ENCODE measurements at regions not wholly inside any gene's neighbourhood (a gene's known extent, or its start where the extent isn't known, plus 50 kb on each side); places are given as distances from the start of the nearest gene placed in this dataset.

DNA sequence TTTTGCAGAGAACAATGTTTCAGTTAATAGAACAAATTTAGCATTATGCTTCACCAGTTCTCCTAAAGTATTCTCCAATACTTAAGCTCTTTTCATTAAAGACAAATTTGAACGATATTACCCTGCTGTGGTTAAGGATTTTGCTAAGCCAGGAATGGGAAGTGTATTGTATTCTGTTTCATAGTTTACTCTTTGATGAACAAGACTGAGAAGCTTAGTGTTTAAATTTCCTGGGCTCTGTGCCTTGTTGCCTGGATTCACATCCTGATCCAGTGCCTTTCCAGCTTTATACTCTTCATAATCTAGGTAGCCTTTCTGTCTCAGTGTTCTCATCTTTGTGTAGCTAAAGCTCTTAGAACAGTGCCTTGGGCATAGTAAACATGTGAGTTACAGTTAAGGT lies 58.6 kb upstream of the GLS start:
- DNase-seq (ENCODE audit: low read depth) = no peak
- TF ChIP-seq, protein P1, sequence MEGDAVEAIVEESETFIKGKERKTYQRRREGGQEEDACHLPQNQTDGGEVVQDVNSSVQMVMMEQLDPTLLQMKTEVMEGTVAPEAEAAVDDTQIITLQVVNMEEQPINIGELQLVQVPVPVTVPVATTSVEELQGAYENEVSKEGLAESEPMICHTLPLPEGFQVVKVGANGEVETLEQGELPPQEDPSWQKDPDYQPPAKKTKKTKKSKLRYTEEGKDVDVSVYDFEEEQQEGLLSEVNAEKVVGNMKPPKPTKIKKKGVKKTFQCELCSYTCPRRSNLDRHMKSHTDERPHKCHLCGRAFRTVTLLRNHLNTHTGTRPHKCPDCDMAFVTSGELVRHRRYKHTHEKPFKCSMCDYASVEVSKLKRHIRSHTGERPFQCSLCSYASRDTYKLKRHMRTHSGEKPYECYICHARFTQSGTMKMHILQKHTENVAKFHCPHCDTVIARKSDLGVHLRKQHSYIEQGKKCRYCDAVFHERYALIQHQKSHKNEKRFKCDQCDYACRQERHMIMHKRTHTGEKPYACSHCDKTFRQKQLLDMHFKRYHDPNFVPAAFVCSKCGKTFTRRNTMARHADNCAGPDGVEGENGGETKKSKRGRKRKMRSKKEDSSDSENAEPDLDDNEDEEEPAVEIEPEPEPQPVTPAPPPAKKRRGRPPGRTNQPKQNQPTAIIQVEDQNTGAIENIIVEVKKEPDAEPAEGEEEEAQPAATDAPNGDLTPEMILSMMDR (conservative IDR thresholded peaks at IDR 0.05; ENCODE audit: low read length) = no peak
- no peak overlapping the region for H3K4me3 ChIP-seq (ENCODE audit: low read length)

DNA sequence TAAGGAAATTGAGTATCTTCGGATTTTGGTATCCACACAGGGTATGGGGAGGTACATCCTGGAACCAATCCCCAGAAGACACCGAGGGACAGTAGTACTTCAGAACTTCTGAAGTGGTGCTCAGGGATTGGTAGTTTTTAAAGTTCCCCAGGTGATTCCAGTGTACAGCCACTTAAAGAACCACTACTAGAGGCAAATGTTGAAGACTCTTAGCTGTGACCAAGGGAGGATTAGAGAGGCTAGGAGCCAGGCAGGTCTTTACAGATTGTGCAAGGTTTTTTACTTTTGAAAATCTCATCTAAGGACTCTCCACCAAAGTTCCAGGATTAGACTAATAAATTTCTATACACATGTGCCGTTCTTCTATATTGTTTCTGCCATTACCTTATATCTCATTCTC lies 52.9 kb upstream of the GLS start:
- H3K4me3 ChIP-seq (ENCODE audit: low read length) = no peak overlapping the region
- TF ChIP-seq, protein P1 (conservative IDR thresholded peaks at IDR 0.05; ENCODE audit: low read length) = no peak
- no peak for DNase-seq (ENCODE audit: low read depth)

DNA sequence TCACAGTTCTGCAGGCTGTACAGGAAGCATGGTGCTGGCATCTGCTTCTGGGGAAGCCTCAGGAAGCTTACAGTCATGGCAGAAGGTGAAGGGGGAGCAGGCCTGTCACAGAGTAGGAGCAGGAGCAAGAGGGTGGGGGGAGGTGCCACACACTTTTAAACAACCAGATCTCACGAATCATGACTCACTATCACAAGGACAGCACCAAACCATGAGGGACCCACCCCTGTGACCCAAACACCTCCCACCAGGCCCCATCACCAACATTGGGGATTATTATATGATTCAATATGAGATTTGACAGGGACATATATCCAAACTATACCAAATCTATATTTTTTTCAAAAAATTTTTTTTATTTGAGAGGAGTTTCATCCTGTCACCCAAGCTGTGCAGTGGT lies 51.0 kb upstream of the GLS start:
- DNase-seq (ENCODE audit: low read depth) = no peak
- H3K4me3 ChIP-seq (ENCODE audit: low read length) = no peak overlapping the region
- TF ChIP-seq, protein P1 (conservative IDR thresholded peaks at IDR 0.05; ENCODE audit: low read length) = no peak

All from AG10803 (cell line).